ENCODE measurements at regions not wholly inside any gene's neighbourhood (a gene's known extent, or its start where the extent isn't known, plus 50 kb on each side); places are given as distances from the start of the nearest gene placed in this dataset.

- peak; percentile 28 for DNase-seq (ENCODE audit: low spot score)
These were observed 411.4 kb upstream of the FAT3 start for GRCh38 chr11:91813263-91813662.

DNA sequence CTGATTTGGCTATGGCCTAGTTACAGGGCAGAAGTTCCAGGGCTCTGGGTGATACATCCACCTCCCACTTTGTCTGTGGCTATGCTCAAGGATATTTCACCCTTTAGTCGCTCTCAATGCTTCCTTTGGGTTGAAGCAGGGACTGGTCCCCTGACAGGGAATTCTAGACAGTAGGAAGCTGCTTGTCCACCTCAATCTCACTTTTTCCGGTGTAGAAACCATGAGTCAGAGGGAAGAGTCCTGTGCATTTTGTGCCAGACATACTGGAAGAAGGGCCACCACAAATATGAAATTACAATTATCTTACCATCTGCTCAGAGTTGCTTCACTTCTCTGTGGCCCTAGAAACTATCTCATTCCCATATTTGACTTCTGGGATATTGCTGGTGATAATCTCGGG is 413.7 kb upstream of the FAT3 start:
- DNase-seq (ENCODE audit: low spot score) = no peak

GRCh38 chr11:91805293-91805692 is 419.3 kb upstream of the FAT3 start:
- DNase-seq (ENCODE audit: low spot score) = no peak

- DNase-seq (ENCODE audit: low spot score) = peak; percentile 67
These were observed 420.6 kb upstream of the FAT3 start for GRCh38 chr11:91804042-91804441.

GRCh38 chr11:91802475-91802874 is 422.1 kb upstream of the FAT3 start:
- DNase-seq (ENCODE audit: low spot score) = no peak

- DNase-seq (ENCODE audit: low spot score) = no peak
These were observed 424.3 kb upstream of the FAT3 start for GRCh38 chr11:91800208-91800914.

- DNase-seq (ENCODE audit: low spot score) = no peak
These were observed 426.4 kb upstream of the FAT3 start for GRCh38 chr11:91798240-91798639.

DNA sequence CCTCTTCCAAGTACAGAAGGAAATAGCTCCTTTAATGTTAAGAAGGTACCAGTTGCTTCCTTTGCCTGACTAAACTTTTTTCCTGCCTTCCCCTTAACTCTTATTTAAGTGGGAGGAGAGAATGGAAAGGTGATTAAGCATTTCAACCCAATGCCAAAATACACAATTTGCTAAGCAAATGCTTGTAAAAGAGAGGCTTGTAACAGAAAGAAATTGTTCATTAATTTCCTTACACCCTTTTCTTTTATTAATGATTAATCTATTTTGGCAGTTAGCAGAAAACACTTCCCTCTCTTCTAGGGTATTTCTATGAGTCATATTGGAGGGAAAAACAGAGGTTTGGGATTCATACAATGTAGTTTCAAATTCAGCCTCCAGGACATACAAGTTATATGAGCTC is 427.6 kb upstream of the FAT3 start:
- no peak for DNase-seq (ENCODE audit: low spot score)

DNA sequence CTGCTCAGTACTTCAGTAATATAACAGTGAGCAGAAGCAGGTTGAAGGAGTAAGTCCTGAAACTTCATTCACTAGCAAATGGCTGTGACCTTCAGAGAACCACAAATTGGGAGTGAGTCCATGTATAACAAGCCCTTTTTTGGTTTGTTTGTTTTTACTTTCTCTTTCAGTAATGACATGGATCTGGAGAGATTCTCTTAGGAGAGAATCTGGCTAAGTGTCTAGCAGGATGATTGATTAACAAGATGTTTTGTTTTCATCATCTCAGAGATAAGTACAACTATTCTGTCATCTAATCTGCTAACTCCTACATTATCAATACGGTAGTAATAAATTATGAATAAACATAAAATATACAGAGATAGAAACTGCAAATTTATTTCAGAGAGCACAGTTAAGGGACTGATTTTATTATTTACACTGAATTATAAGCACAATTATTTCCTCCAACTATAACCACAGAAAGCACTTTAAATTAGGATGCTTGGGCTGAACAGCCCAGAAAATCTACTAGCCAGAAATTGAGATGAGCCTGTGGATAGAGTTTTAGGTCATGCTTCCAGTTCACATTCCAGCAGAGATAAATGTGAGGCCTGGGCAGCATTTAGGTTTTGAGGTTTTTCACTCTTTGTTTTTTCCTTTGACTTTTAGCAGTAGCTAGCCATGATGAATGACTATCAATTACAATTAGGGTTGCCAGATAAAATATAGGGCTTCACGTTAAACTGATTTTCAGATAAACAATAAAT is 429.3 kb upstream of the FAT3 start:
- DNase-seq (ENCODE audit: low spot score) = peak; percentile 13

- no peak for DNase-seq (ENCODE audit: low spot score)
These were observed 430.5 kb upstream of the FAT3 start for GRCh38 chr11:91794146-91794545.

- DNase-seq (ENCODE audit: low spot score) = no peak
These were observed 431.8 kb upstream of the FAT3 start for GRCh38 chr11:91792779-91793262.

DNA sequence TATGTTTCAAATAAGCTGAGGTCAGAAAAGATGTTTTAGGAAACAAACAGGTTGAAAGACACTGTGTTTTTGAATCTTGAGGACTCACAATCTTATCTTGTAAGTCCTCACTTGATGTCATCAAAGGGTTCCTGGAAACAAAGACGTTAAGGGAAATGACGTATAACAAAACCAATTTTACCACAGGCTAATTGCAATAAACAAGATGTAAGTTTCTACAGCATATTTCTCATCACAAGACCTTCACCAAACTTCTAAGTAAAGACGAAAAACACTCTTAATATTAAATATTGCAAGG is 433.5 kb upstream of the FAT3 start:
- no peak for DNase-seq (ENCODE audit: low spot score)

DNA sequence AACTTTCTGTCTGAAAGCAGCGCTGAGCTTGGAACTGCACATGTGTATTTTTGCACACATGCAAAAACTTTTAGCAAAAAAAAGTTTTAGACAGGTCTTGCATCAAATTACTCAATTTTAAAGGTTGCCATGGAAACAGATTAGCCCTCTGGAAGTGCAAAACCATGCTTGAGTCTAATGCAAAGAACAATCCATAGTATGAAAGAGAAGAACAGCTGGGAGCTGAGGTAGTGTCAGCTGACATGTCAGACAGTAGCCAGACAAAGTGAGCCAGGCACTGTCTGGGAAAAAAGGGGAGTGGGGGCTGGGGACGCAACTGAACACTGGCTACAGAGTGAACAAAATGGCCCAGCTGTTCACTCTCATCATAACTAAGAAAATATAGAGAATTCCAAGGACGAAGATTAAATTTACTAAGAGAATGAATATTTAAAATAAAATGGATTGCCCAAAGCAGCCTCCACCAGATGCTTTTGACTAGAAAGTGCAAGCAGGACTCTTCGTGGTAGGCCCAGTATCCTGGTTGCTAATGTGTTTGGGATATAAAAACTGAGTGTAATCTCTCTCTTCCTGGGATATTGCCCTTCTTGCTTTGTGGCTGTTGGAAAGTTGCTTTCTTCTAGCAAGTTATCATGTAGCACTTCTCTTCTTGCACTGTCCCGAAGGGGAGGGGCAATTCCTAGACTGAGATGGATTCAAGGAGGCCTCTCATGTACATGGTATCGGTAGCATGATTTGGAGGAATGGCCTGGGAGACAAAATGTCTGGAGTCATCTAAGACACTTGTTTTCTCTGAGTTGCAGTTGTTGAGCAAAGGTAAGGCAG is 434.1 kb upstream of the FAT3 start:
- DNase-seq (ENCODE audit: low spot score) = peak; percentile 24

- no peak for DNase-seq (ENCODE audit: low spot score)
These were observed 435.9 kb upstream of the FAT3 start for GRCh38 chr11:91788764-91789163.

DNA sequence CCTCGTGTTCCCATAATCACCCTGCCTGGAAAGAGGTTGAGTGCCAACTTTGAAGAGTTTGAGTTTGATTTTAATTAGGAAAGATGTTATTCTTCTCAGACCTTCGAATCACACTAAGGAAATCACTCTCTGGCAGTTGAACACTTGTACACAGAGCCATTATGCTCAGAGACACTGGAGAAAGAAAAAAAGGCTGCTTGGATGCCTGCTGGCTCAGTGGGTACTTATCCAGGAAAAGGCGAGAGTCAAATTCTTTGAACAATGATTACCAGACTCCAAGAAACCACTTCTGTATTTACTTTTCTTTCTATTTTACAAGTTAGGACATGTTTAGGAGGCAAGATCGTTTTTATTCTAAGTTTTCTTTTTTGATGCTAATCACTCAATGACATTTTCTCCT is 438.5 kb upstream of the FAT3 start:
- no peak for DNase-seq (ENCODE audit: low spot score)

- DNase-seq (ENCODE audit: low spot score) = no peak
These were observed 441.4 kb upstream of the FAT3 start for GRCh38 chr11:91783173-91783572.

- no peak for DNase-seq (ENCODE audit: low spot score)
These were observed 445.9 kb upstream of the FAT3 start for GRCh38 chr11:91778758-91779157.

DNA sequence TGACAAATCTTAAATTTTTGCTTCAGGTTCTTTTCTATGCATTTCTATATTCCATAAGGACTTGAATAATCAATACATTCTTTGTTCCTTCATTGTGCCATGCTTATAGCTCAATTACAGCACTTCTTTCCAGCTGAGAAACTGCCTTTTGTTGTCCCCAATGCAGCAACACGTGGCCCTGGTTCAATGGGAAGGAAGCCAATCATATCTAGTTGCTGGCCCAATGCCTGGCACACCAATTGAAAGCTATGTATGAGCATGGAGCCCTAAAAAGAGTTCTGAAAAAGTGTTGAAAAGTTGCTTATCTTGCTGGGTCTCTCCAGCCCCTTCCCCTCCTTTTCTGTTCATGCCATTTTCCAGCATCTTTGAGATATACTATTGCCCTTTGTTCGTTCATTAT is 448.0 kb upstream of the FAT3 start:
- DNase-seq (ENCODE audit: low spot score) = no peak

DNA sequence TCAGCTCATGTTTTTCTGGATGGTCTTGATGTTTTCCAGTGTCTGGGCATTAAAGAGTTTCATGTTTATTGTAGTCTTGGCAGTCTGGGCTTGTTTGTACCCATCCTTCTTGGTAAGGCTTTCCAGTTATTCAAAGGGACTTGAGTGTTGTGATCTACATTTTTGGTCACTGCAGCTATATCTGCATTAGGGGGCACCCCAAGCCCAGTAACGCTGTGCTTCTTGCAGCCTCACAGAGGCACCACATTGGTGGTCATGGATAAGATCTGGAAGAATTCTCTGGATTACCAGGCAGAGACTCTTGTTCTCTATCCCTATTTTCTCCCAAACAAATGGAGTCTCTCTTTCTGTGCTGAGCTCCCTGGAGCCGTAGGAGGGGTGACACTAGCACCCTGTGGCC is 451.5 kb upstream of the FAT3 start:
- DNase-seq (ENCODE audit: low spot score) = no peak

DNA sequence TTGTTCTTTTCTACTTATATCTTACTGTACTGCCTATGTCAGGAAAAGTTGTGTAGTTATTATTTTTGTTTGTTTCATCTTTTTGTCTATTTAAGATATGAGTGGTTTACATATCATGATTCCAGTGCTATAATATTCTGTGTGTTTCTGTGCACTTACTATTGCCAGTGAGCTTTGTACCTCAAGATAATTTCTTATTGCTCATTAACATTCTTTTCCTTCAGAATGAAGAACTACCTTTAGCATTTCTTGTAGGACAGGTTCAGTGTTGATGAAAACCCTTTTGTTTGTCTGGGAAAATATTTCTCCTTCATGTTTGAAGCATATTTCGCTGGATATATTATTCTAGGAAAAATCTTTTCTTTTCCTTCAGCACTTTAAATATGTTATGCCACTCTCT is 452.7 kb upstream of the FAT3 start:
- no peak for DNase-seq (ENCODE audit: low spot score)

DNA sequence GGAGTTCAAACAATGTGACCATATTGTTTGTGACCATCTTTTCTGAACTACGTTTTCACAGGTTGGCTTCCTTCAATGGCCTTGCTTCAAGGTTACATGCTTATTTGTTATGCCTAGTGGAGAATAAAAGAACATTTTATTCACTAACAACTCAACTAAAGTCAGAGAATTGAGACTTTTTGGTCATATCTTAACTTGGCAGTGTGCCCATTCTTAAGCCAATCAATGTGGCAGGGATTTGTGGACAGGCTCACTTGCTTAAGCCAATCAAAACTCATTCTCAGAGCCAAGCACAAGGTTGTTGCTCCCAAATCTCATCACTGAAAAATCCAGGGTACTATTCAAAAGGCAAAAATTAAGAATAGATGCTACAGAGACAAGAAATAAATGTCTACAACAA is 455.8 kb upstream of the FAT3 start:
- no peak for DNase-seq (ENCODE audit: low spot score)

DNA sequence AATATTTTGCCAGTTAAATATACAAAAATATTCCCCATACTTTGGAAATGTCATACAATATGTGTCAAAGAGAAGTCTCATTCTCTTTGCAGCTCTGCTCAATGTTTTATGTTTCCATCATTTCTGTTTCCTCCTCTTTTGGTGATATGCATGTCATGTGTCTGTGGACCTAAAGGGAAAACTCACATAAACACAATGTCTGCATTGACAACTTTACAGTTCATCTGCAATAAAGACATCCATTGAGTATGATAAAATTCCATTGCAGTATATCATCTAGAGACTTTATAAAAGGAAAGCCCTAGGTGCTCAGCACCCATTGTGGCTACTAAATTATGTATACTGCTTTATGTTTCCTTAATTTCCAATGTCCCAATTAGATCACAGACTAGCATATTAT is 461.3 kb upstream of the FAT3 start:
- no peak for DNase-seq (ENCODE audit: low spot score)
